ENCODE measurements at regions not wholly inside any gene's neighbourhood (a gene's known extent, or its start where the extent isn't known, plus 50 kb on each side); places are given as distances from the start of the nearest gene placed in this dataset.

DNA sequence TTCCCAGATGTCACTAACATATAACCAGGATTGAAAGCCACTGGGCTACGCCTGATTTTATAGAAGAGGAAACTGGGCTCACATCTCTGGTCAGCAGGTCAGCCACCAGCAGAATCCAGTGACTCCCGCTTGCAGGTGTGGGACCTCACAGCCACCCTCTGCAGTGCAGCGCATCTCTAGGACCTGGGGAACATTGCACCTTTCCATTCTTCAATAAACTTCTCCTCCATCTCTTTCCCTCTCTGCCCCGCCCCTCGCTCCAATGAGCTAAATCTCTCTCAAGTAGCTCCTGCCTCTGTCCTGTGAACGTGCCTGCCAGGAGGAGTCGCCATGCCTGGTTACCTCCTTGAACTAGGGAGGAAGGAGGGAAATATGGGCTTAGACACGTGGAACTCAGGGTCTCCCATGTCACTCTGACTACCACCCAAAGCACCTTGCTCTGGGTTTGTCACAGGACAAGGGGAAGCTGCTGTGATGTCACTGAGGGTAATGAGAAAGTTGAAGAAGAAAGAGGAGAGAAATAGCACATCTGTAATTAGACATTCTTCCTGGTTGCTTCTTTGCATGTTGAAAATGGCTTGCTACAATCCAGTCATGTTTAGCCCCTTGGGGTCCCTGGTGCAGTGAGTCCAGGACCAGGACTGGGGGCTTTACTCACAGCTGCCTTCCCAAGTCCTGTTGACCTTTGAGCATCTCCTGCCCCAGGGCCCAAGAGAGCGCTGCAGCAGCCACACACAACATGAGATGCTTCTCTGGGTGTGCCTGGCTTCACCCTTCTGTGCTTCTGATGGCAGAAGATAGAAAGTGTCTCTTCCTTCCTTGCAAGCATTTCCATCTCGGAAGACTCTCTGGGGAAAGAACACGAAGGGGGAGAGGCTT, 469.4 kb downstream of the PREX1 start:
- H3K27me3 ChIP-seq (ENCODE audit: low read depth) = no peaks in the 10 kb centered on the region
- no peak for DNase-seq
- H3K4me1 ChIP-seq = no peaks in the 10 kb centered on the region
- no peaks in the 10 kb centered on the region for H3K36me3 ChIP-seq
- no peak overlapping the region for H3K27ac ChIP-seq (replicated peaks)
- intact Hi-C loops (cut with micrococcal nuclease) = no loop called here
- no peak overlapping the region for H3K4me3 ChIP-seq
- H3K9me3 ChIP-seq (replicated peaks) = peaks cover 16% of the 10 kb centered on the region
- TF ChIP-seq, protein P1, sequence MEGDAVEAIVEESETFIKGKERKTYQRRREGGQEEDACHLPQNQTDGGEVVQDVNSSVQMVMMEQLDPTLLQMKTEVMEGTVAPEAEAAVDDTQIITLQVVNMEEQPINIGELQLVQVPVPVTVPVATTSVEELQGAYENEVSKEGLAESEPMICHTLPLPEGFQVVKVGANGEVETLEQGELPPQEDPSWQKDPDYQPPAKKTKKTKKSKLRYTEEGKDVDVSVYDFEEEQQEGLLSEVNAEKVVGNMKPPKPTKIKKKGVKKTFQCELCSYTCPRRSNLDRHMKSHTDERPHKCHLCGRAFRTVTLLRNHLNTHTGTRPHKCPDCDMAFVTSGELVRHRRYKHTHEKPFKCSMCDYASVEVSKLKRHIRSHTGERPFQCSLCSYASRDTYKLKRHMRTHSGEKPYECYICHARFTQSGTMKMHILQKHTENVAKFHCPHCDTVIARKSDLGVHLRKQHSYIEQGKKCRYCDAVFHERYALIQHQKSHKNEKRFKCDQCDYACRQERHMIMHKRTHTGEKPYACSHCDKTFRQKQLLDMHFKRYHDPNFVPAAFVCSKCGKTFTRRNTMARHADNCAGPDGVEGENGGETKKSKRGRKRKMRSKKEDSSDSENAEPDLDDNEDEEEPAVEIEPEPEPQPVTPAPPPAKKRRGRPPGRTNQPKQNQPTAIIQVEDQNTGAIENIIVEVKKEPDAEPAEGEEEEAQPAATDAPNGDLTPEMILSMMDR (IDR thresholded peaks at IDR 0.05; ENCODE audit: borderline replicate concordance) = no peak

DNA sequence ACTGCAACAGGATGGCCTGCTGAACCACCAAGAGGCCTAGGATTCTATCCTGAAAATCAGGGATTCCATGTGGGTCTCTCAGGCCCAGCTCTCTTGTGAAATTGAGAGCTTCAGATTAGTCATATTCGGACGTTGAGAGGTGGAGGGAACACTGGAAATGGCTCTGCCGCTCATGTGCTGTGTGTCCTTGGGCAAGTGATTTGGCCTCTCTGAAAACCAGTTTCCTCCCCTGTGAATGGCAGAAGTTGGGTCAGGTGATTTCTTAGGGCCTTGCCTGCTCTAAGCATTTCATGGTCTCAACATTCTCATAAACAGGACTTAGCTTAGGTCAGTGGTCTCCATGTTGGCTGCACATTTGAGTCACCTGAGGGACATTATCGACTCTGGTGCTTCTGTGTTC, 470.1 kb downstream of the PREX1 start:
- peaks cover 18% of the 10 kb centered on the region for H3K9me3 ChIP-seq (replicated peaks)
- no peaks in the 10 kb centered on the region for H3K36me3 ChIP-seq
- intact Hi-C loops (cut with micrococcal nuclease) = no loop called here
- no peaks in the 10 kb centered on the region for H3K4me1 ChIP-seq
- no peak overlapping the region for H3K27ac ChIP-seq (replicated peaks)
- TF ChIP-seq, protein P1 (IDR thresholded peaks at IDR 0.05; ENCODE audit: borderline replicate concordance) = no peak
- no peaks in the 10 kb centered on the region for H3K27me3 ChIP-seq (ENCODE audit: low read depth)
- DNase-seq = no peak
- H3K4me3 ChIP-seq = no peak overlapping the region

DNA sequence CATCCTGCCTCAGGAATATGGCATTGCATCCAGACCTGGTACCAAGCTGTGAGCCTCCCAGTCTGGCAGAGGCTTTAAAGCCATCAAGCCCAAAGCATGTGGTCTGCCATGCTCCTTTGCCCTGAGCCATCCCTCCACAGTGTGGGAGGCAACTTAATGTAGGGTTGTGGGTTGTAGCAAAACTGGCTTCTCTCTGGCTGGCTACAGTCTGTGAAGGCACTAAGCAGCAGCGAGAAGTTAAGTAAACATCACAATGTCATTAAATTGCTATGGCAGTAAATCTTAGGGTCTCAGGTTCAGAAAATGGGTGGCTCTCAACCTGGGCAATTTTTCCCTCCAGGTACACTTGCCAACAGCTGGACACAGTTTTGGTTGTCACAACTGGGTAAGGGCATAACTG, 472.9 kb downstream of the PREX1 start:
- DNase-seq = no peak
- intact Hi-C loops (cut with micrococcal nuclease) = no loop called here

DNA sequence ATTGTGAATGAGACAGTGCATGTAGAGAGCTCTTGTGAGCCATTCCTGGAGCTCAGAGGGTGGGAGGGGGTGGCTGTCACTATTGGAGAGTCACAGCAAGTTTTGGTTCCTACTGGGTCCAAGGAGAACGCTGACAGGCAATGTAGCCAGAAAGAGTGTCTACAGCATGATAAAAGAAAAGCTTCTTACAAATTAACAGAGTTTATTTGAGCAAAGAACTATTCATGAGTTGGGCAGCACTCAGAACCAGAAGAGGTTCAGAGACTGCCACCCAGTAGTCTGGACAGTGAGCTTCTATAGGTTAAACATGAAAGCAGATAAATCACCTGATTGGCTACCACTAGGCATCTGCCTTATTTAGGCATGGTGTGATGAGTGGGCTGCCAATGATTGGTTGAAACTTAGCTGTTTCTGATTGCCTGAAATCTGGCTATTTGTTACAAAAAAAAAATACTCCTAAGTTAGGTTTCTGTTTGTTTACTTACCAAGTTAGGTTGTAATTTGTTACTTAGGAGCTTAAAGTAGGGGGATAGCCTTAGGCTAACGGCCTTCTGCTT, 473.4 kb downstream of the PREX1 start:
- no peak overlapping the region for H3K27ac ChIP-seq (replicated peaks)

More for the DNA sequence above, 472.9 kb downstream of the PREX1 start:
- H3K27me3 ChIP-seq (ENCODE audit: low read depth) = no peaks in the 10 kb centered on the region
- H3K4me3 ChIP-seq = no peak overlapping the region
- TF ChIP-seq, protein P1 (IDR thresholded peaks at IDR 0.05; ENCODE audit: borderline replicate concordance) = no peak
- H3K4me1 ChIP-seq = no peaks in the 10 kb centered on the region
- no peak overlapping the region for H3K27ac ChIP-seq (replicated peaks)
- H3K9me3 ChIP-seq (replicated peaks) = peaks cover 18% of the 10 kb centered on the region
- no peaks in the 10 kb centered on the region for H3K36me3 ChIP-seq

DNA sequence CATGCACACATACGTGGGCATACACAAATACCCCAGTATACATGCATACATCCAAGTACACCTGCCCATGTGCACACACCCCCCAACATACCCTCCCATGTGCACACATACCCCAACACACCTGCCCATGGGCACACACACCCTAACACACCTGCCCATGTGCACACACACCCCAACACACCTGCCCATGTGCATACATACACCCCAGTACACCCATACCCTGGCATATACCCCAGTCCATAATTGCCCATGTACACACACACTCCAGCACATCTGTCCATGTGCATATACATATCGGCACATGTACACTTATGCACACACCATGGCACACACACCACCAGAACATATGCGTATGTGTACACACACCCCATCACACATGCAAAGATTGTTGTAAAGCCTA, 475.2 kb downstream of the PREX1 start:
- Histone ChIP-seq H3K4me1 (no peaks in the 10 kb centered on the region), H3K36me3 (no peaks in the 10 kb centered on the region), H3K4me3 (no peak overlapping the region), H3K9me3 (replicated peaks) (peaks cover 18% of the 10 kb centered on the region), H3K27me3 (ENCODE audit: low read depth) (no peaks in the 10 kb centered on the region), H3K27ac (replicated peaks) (no peak overlapping the region)
- intact Hi-C loops (cut with micrococcal nuclease) = no loop called here
- no peak for DNase-seq
- TF ChIP-seq, protein P1 (IDR thresholded peaks at IDR 0.05; ENCODE audit: borderline replicate concordance) = no peak

More for the DNA sequence above, 473.4 kb downstream of the PREX1 start:
- no peaks in the 10 kb centered on the region for H3K27me3 ChIP-seq (ENCODE audit: low read depth)
- H3K9me3 ChIP-seq (replicated peaks) = peaks cover 18% of the 10 kb centered on the region
- TF ChIP-seq, protein P1 (IDR thresholded peaks at IDR 0.05; ENCODE audit: borderline replicate concordance) = no peak
- intact Hi-C loops (cut with micrococcal nuclease) = no loop called here
- no peaks in the 10 kb centered on the region for H3K4me1 ChIP-seq
- no peak overlapping the region for H3K4me3 ChIP-seq
- no peak for DNase-seq
- no peaks in the 10 kb centered on the region for H3K36me3 ChIP-seq
